Coronary artery (tissue), 2 donors: ENCODE measurements at regions not wholly inside any gene's neighbourhood (a gene's known extent, or its start where the extent isn't known, plus 50 kb on each side); places are given as distances from the start of the nearest gene placed in this dataset.

Source experiments
- DNase-seq: peaks from one replicate; pipeline ENCODE4 v3.0.0-alpha.2; 2017; ENCODE audit warnings: low spot score
- H3K27ac ChIP-seq, 2 donors: fragments of 200-600 bp; sonication (generic); one replicate each; pipeline ENCODE4 v1.5.1; 2016 to 2019
- H3K4me3 ChIP-seq: fragments of 200-600 bp; sonication (generic); 2 replicates; pipeline ENCODE4 v1.5.1; 2016; ENCODE audit warnings: mild to moderate bottlenecking, moderate library complexity
- CTCF ChIP-seq: fragments of 200-600 bp; sonication (generic); IDR thresholded peaks from one replicate; pipeline ENCODE4 v1.5.1; 2019; ENCODE audit warnings: antibody characterized with exemption

GRCh38 chr4:60502733-60503132 is 697.4 kb upstream of the ADGRL3 start:
- no peak overlapping the region for H3K4me3 ChIP-seq
- no peak for DNase-seq
- H3K27ac ChIP-seq, result no peak overlapping the region
- no peak for TF ChIP-seq CTCF

- H3K4me3 ChIP-seq, result no peak overlapping the region
- no peak for DNase-seq
- no peak for TF ChIP-seq CTCF
- H3K27ac ChIP-seq, result no peak overlapping the region
Measured at GRCh38 chr4:60506061-60506460, 694.1 kb upstream of the ADGRL3 start.

- H3K27ac ChIP-seq, result no peak overlapping the region
- no peak for DNase-seq
- no peak overlapping the region for H3K4me3 ChIP-seq
- TF ChIP-seq CTCF, result no peak
Measured at GRCh38 chr4:60522265-60522664, 677.9 kb upstream of the ADGRL3 start.

GRCh38 chr4:60531776-60532379 is 668.2 kb upstream of the ADGRL3 start:
- no peak for DNase-seq

GRCh38 chr4:60544981-60545380 is 655.1 kb upstream of the ADGRL3 start:
- Histone ChIP-seq H3K27ac (no peak overlapping the region), H3K4me3 (no peak overlapping the region)
- no peak for DNase-seq
- TF ChIP-seq CTCF, result no peak

More at GRCh38 chr4:60531776-60532379, 668.2 kb upstream of the ADGRL3 start:
- H3K27ac ChIP-seq, result no peak overlapping the region
- no peak overlapping the region for H3K4me3 ChIP-seq
- TF ChIP-seq CTCF, result no peak

- no peak for TF ChIP-seq CTCF
- no peak for DNase-seq
- Histone ChIP-seq H3K27ac (no peak overlapping the region), H3K4me3 (no peak overlapping the region)
Measured at GRCh38 chr4:60562334-60562733, 637.8 kb upstream of the ADGRL3 start.

GRCh38 chr4:60565558-60565957 is 634.6 kb upstream of the ADGRL3 start:
- Histone ChIP-seq H3K4me3 (no peak overlapping the region), H3K27ac (no peak overlapping the region)
- no peak for TF ChIP-seq CTCF
- no peak for DNase-seq
